ENCODE measurements at regions not wholly inside any gene's neighbourhood (a gene's known extent, or its start where the extent isn't known, plus 50 kb on each side); places are given as distances from the start of the nearest gene placed in this dataset.

GRCh38 chr5:154610321-154611154, 132.5 kb upstream of the HAND1 start:
- Histone ChIP-seq H3K9me3 (ENCODE audit: control insufficient read depth in 4 of 4, low read length in 3 of 4) (no peaks in the 10 kb centered on the region), H3K27ac (ENCODE audit: low read depth in 1 of 2, low read length in 2 of 2) (no peak overlapping the region), H3K36me3 (ENCODE audit: control insufficient read depth in 4 of 4, insufficient read depth in 3 of 4, low read depth in 1 of 4, low read length in 3 of 4) (no peaks in the 10 kb centered on the region), H3K9ac (ENCODE audit: low read depth in 1 of 2, low read length in 2 of 2) (no peak overlapping the region), H3K27me3 (ENCODE audit: control insufficient read depth in 4 of 4, insufficient read depth in 4 of 4, low read length in 3 of 4) (peaks cover 0 to 20% (median 3%) of the 10 kb centered on the region in 4 donors), H3K4me3 (ENCODE audit: low read depth in 1 of 3, low read length in 3 of 3) (peak overlapping the region in 2 of 3 donors; percentile 33 to 48), H3K4me1 (ENCODE audit: control insufficient read depth in 4 of 4, insufficient read depth in 4 of 4, low read length in 3 of 4) (peaks cover 8 to 14% (median 11%) of the 10 kb centered on the region in 4 donors)
- TF ChIP-seq RAD21 (IDR thresholded peaks at IDR 0.05) (peak; percentile 86 to 95), GABPA (IDR thresholded peaks at IDR 0.05 in 1 of 2, conservative IDR thresholded peaks at IDR 0.05 in 1 of 2) (no peak)
- TF ChIP-seq, protein P1, sequence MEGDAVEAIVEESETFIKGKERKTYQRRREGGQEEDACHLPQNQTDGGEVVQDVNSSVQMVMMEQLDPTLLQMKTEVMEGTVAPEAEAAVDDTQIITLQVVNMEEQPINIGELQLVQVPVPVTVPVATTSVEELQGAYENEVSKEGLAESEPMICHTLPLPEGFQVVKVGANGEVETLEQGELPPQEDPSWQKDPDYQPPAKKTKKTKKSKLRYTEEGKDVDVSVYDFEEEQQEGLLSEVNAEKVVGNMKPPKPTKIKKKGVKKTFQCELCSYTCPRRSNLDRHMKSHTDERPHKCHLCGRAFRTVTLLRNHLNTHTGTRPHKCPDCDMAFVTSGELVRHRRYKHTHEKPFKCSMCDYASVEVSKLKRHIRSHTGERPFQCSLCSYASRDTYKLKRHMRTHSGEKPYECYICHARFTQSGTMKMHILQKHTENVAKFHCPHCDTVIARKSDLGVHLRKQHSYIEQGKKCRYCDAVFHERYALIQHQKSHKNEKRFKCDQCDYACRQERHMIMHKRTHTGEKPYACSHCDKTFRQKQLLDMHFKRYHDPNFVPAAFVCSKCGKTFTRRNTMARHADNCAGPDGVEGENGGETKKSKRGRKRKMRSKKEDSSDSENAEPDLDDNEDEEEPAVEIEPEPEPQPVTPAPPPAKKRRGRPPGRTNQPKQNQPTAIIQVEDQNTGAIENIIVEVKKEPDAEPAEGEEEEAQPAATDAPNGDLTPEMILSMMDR (IDR thresholded peaks at IDR 0.05; ENCODE audit: low read depth, low read length, missing input control) = peak; percentile 82
- 2% methylated on average over 50 of the region's 50 CpGs for WGBS
- DNase-seq (ENCODE audit: low spot score) = peak; percentile 79

GRCh38 chr5:154609251-154609650, 131.2 kb upstream of the HAND1 start:
- Histone ChIP-seq H3K9me3 (ENCODE audit: control insufficient read depth in 4 of 4, low read length in 3 of 4) (no peaks in the 10 kb centered on the region), H3K4me1 (ENCODE audit: control insufficient read depth in 4 of 4, insufficient read depth in 4 of 4, low read length in 3 of 4) (peaks cover 8 to 14% (median 11%) of the 10 kb centered on the region in 4 donors), H3K9ac (ENCODE audit: low read depth in 1 of 2, low read length in 2 of 2) (no peak overlapping the region), H3K27me3 (ENCODE audit: control insufficient read depth in 4 of 4, insufficient read depth in 4 of 4, low read length in 3 of 4) (peaks cover 0 to 19% (median 3%) of the 10 kb centered on the region in 4 donors), H3K36me3 (ENCODE audit: control insufficient read depth in 4 of 4, insufficient read depth in 3 of 4, low read depth in 1 of 4, low read length in 3 of 4) (no peaks in the 10 kb centered on the region), H3K4me3 (ENCODE audit: low read depth in 1 of 3, low read length in 3 of 3) (no peak overlapping the region), H3K27ac (ENCODE audit: low read depth in 1 of 2, low read length in 2 of 2) (no peak overlapping the region)
- 73% methylated on average over 3 of the region's 3 CpGs for WGBS
- no peak for TF ChIP-seq JUND (IDR thresholded peaks at IDR 0.05)
- no peak for TF ChIP-seq RAD21 (IDR thresholded peaks at IDR 0.05)
- TF ChIP-seq SP1 (IDR thresholded peaks at IDR 0.05) = no peak
- TF ChIP-seq HNF4G (IDR thresholded peaks at IDR 0.05) = no peak
- TF ChIP-seq MAX (IDR thresholded peaks at IDR 0.05) = no peak
- TF ChIP-seq, protein P2, sequence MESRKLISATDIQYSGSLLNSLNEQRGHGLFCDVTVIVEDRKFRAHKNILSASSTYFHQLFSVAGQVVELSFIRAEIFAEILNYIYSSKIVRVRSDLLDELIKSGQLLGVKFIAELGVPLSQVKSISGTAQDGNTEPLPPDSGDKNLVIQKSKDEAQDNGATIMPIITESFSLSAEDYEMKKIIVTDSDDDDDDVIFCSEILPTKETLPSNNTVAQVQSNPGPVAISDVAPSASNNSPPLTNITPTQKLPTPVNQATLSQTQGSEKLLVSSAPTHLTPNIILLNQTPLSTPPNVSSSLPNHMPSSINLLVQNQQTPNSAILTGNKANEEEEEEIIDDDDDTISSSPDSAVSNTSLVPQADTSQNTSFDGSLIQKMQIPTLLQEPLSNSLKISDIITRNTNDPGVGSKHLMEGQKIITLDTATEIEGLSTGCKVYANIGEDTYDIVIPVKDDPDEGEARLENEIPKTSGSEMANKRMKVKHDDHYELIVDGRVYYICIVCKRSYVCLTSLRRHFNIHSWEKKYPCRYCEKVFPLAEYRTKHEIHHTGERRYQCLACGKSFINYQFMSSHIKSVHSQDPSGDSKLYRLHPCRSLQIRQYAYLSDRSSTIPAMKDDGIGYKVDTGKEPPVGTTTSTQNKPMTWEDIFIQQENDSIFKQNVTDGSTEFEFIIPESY (IDR thresholded peaks at IDR 0.05) = no peak
- no peak for TF ChIP-seq RXRA (IDR thresholded peaks at IDR 0.05)
- TF ChIP-seq, protein P3, sequence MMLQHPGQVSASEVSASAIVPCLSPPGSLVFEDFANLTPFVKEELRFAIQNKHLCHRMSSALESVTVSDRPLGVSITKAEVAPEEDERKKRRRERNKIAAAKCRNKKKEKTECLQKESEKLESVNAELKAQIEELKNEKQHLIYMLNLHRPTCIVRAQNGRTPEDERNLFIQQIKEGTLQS (IDR thresholded peaks at IDR 0.05) = no peak
- no peak for TF ChIP-seq HNF4A (conservative IDR thresholded peaks at IDR 0.05)
- no peak for TF ChIP-seq GABPA (IDR thresholded peaks at IDR 0.05 in 1 of 2, conservative IDR thresholded peaks at IDR 0.05 in 1 of 2)
- no peak for TF ChIP-seq NR2F2 (IDR thresholded peaks at IDR 0.05)
- no peak for TF ChIP-seq TAF1 (conservative IDR thresholded peaks at IDR 0.05)
- TF ChIP-seq, protein P1 (IDR thresholded peaks at IDR 0.05; ENCODE audit: low read depth, low read length, missing input control) = no peak
- TF ChIP-seq YY1 (IDR thresholded peaks at IDR 0.05) = no peak
- TF ChIP-seq EGR1 (IDR thresholded peaks at IDR 0.05; ENCODE audit: low read depth in 2 of 2) = no peak
- no peak for TF ChIP-seq REST (IDR thresholded peaks at IDR 0.05)
- TF ChIP-seq FOXA1 (IDR thresholded peaks at IDR 0.05) = no peak
- TF ChIP-seq FOXA2 (IDR thresholded peaks at IDR 0.05) = no peak
- DNase-seq (ENCODE audit: low spot score) = no peak

Measured in liver (tissue), 8 donors.